H9 (cell line): ENCODE measurements at regions not wholly inside any gene's neighbourhood (a gene's known extent, or its start where the extent isn't known, plus 50 kb on each side); places are given as distances from the start of the nearest gene placed in this dataset.
A peak's percentile ranks its signal among the peaks of the same experiment; 100 is the strongest.

Experiments used
- DNase-seq: peaks from one replicate; pipeline ENCODE4 v3.0.0-alpha.2; 2017
- H2AFZ ChIP-seq: one replicate; pipeline ENCODE4 v1.6.1; 2013; ENCODE audit warnings: mild to moderate bottlenecking, low read length, control low read depth, moderate library complexity
- H2AK5ac ChIP-seq: 2 replicates; pipeline ENCODE4 v1.6.1; 2013; ENCODE audit warnings: low read length, control low read depth, mixed read lengths; ENCODE audit not compliant: insufficient read length
- H2BK120ac ChIP-seq: one replicate; pipeline ENCODE4 v1.6.1; 2013; ENCODE audit warnings: low read depth, mild to moderate bottlenecking, low read length, control low read depth, inconsistent platforms; ENCODE audit not compliant: poor library complexity, severe bottlenecking
- H2BK12ac ChIP-seq: 2 replicates; pipeline ENCODE4 v1.6.1; 2013; ENCODE audit warnings: low read length, control low read depth, mixed read lengths, low read depth; ENCODE audit not compliant: insufficient read length
- H2BK15ac ChIP-seq: 2 replicates; pipeline ENCODE4 v1.6.1; 2013; ENCODE audit warnings: low read depth, low read length, control low read depth
- H2BK20ac ChIP-seq: one replicate; pipeline ENCODE4 v1.6.1; 2013; ENCODE audit warnings: low read depth, mild to moderate bottlenecking, low read length, control low read depth, inconsistent platforms; ENCODE audit not compliant: poor library complexity, severe bottlenecking
- H2BK5ac ChIP-seq: 2 replicates; pipeline ENCODE4 v1.6.1; 2013; ENCODE audit warnings: low read length, control low read depth, mixed read lengths; ENCODE audit not compliant: insufficient read length
- H3K14ac ChIP-seq: 2 replicates; pipeline ENCODE4 v1.6.1; 2013; ENCODE audit warnings: low read length, control low read depth; ENCODE audit not compliant: insufficient read depth
- H3K18ac ChIP-seq: 2 replicates; pipeline ENCODE4 v1.6.1; 2013; ENCODE audit warnings: low read depth, mild to moderate bottlenecking, mixed read lengths, low read length, control low read depth; ENCODE audit not compliant: insufficient read length
- H3K23ac ChIP-seq: 2 replicates; pipeline ENCODE4 v1.6.1; 2013; ENCODE audit warnings: low read length, control low read depth, mixed read lengths, low read depth; ENCODE audit not compliant: insufficient read length
- H3K23me2 ChIP-seq: 2 replicates; pipeline ENCODE4 v1.6.1; 2013; ENCODE audit warnings: low read depth, mild to moderate bottlenecking, mixed read lengths, low read length, control low read depth; ENCODE audit not compliant: insufficient read length, poor library complexity, severe bottlenecking
- H3K27ac ChIP-seq: 2 replicates; pipeline ENCODE4 v1.5.1; 2013; ENCODE audit warnings: low read length, control low read depth, mixed read lengths, low read depth; ENCODE audit not compliant: insufficient read length
- H3K27me3 ChIP-seq: 2 replicates; pipeline ENCODE4 v1.6.1; 2013; ENCODE audit warnings: low read length, control low read depth, inconsistent platforms; ENCODE audit not compliant: insufficient read depth
- H3K4ac ChIP-seq: 2 replicates; pipeline ENCODE4 v1.6.1; 2013; ENCODE audit warnings: low read depth, mild to moderate bottlenecking, control low read depth, inconsistent platforms, low read length, moderate library complexity
- H3K4me1 ChIP-seq: 2 replicates; pipeline ENCODE4 v1.6.1; 2013; ENCODE audit warnings: low read length, control low read depth, inconsistent platforms; ENCODE audit not compliant: insufficient read depth
- H3K4me2 ChIP-seq: 2 replicates; pipeline ENCODE4 v1.6.1; 2013; ENCODE audit warnings: low read length, control low read depth, mixed read lengths; ENCODE audit not compliant: insufficient read length, insufficient read depth
- H3K56ac ChIP-seq: 2 replicates; pipeline ENCODE4 v1.6.1; 2013; ENCODE audit warnings: low read depth, mild to moderate bottlenecking, mixed read lengths, low read length, control low read depth; ENCODE audit not compliant: insufficient read length
- H3K79me1 ChIP-seq: 2 replicates; pipeline ENCODE4 v1.6.1; 2013; ENCODE audit warnings: low read depth, mild to moderate bottlenecking, moderate library complexity, low read length, control low read depth, inconsistent platforms; ENCODE audit not compliant: insufficient read depth, poor library complexity, severe bottlenecking
- H3K79me2 ChIP-seq: 2 replicates; pipeline ENCODE4 v1.6.1; 2013; ENCODE audit warnings: low read length, control low read depth, inconsistent platforms; ENCODE audit not compliant: insufficient read depth
- H3K9ac ChIP-seq: 2 replicates; pipeline ENCODE4 v1.6.1; 2013; ENCODE audit warnings: low read length, control low read depth, mixed read lengths; ENCODE audit not compliant: insufficient read length; ENCODE audit errors: extremely low read depth
- H3K9me3 ChIP-seq: one replicate; pipeline ENCODE4 v1.6.1; 2013; ENCODE audit warnings: low read depth, low read length, inconsistent platforms; ENCODE audit not compliant: control insufficient read depth
- H3T11ph ChIP-seq: one replicate; pipeline ENCODE4 v1.6.1; 2013; ENCODE audit warnings: mild to moderate bottlenecking, low read length, control low read depth, inconsistent platforms
- H4K20me1 ChIP-seq: one replicate; pipeline ENCODE4 v1.6.1; 2013; ENCODE audit not compliant: control insufficient read depth, insufficient read length, insufficient read depth
- H4K5ac ChIP-seq: 2 replicates; pipeline ENCODE4 v1.6.1; 2013; ENCODE audit warnings: low read depth, mild to moderate bottlenecking, mixed read lengths, low read length, control low read depth; ENCODE audit not compliant: insufficient read length
- H4K8ac ChIP-seq: replicated peaks from 2 replicates; pipeline ENCODE4 v1.6.1; 2013; ENCODE audit warnings: low read length, control low read depth, mixed read lengths, low read depth; ENCODE audit not compliant: insufficient read length
- H4K91ac ChIP-seq: 2 replicates; pipeline ENCODE4 v1.6.1; 2013; ENCODE audit warnings: low read depth, mild to moderate bottlenecking, moderate library complexity, mixed read lengths, low read length, control low read depth; ENCODE audit not compliant: insufficient read length
- H3K27ac Mint-ChIP-seq, 3 experiments: 2 replicates in 2 of 3; 3 replicates in 1 of 3; pipeline ENCODE4 v1.8.0; 2020 to 2021; ENCODE audit warnings: mixed read lengths in 3 of 3, mild to moderate bottlenecking in 1 of 3, moderate library complexity in 1 of 3
- H3K27me3 Mint-ChIP-seq: 2 replicates; pipeline ENCODE4 v1.8.0; 2021; ENCODE audit warnings: low read depth, mild to moderate bottlenecking, moderate library complexity, mixed read lengths
- H3K36me3 Mint-ChIP-seq, 3 experiments: 2 replicates in 2 of 3; 3 replicates in 1 of 3; pipeline ENCODE4 v1.8.0; 2020 to 2021; ENCODE audit warnings: low read depth in 3 of 3, mixed read lengths in 3 of 3; ENCODE audit not compliant: insufficient read depth in 1 of 3
- H3K4me1 Mint-ChIP-seq, 2 experiments: 2 replicates each; pipeline ENCODE4 v1.8.0; 2020; ENCODE audit warnings: mixed read lengths in 2 of 2
- H3K4me3 Mint-ChIP-seq, 2 experiments: 2 replicates in 1 of 2; 3 replicates in 1 of 2; pipeline ENCODE4 v1.8.0; 2020 to 2021; ENCODE audit warnings: mild to moderate bottlenecking in 2 of 2, mixed read lengths in 2 of 2, moderate library complexity in 1 of 2
- H3K9me3 Mint-ChIP-seq, 2 experiments: 2 replicates in 1 of 2; 3 replicates in 1 of 2; pipeline ENCODE4 v1.8.0; 2020; ENCODE audit warnings: mild to moderate bottlenecking in 2 of 2, mixed read lengths in 2 of 2, moderate library complexity in 1 of 2
- CTCF ChIP-seq: fragments of 200-600 bp; sonication (generic); conservative IDR thresholded peaks from 3 replicates; pipeline ENCODE4 v1.8.0; 2021; ENCODE audit warnings: antibody characterized with exemption, mild to moderate bottlenecking
- WGBS: extraction: QIAGEN DNeasy Blood & Tissue Kit; methylation state at CpG from one replicate; pipeline ENCODE4 v1.1.7; 2013; ENCODE audit warnings: missing lambda C conversion rate, low lambda C conversion rate, mixed read lengths; ENCODE audit not compliant: insufficient read length; ENCODE audit errors: extremely low coverage; 5-methylcytosine and 5-hydroxymethylcytosine counted together

- Histone ChIP-seq H4K5ac (no peak overlapping the region), H3K23me2 (no peaks in the 10 kb centered on the region), H3K4me2 (no peak overlapping the region), H3K14ac (no peak overlapping the region), H3K9ac (no peak overlapping the region), H3K18ac (no peak overlapping the region), H3T11ph (no peak overlapping the region), H2BK20ac (no peak overlapping the region), H2BK12ac (no peak overlapping the region), H3K4me1 (no peaks in the 10 kb centered on the region), H2BK5ac (no peak overlapping the region), H2AK5ac (no peak overlapping the region), H2AFZ (no peak overlapping the region), H2BK120ac (no peak overlapping the region), H4K8ac (no peak overlapping the region), H3K4ac (no peak overlapping the region), H3K56ac (no peak overlapping the region), H2BK15ac (no peak overlapping the region), H3K27ac (no peak overlapping the region), H4K20me1 (no peaks in the 10 kb centered on the region), H3K79me1 (no peaks in the 10 kb centered on the region), H3K9me3 (no peaks in the 10 kb centered on the region), H3K79me2 (no peaks in the 10 kb centered on the region), H3K27me3 (no peaks in the 10 kb centered on the region), H4K91ac (no peak overlapping the region), H3K23ac (no peak overlapping the region)
- H3K27ac Mint-ChIP-seq: no peak overlapping the region
- no peaks in the 10 kb centered on the region for H3K36me3 Mint-ChIP-seq
- H3K27me3 Mint-ChIP-seq: no peaks in the 10 kb centered on the region
- no peaks in the 10 kb centered on the region for H3K9me3 Mint-ChIP-seq
- no peak for DNase-seq
- no peak overlapping the region for H3K4me3 Mint-ChIP-seq
- peak; percentile 55; the same call in 2 of the 3 replicates for TF ChIP-seq CTCF
- H3K4me1 Mint-ChIP-seq: no peaks in the 10 kb centered on the region
- WGBS: no CpG with 5 or more reads among the region's 4 CpGs
Measured at GRCh38 chr10:128843972-128844371, 623.1 kb upstream of the MGMT start.
